Heart left ventricle (tissue), 16 donors: ENCODE measurements at regions not wholly inside any gene's neighbourhood (a gene's known extent, or its start where the extent isn't known, plus 50 kb on each side); places are given as distances from the start of the nearest gene placed in this dataset.
A peak's percentile ranks its signal among the peaks of the same experiment; 100 is the strongest.

Experiments
- ATAC-seq, 4 donors: fragments of 200-7000 bp; cut with Tn5 transposase; one replicate each; pipeline ENCODE4 v1.9.1; 2020 to 2022; ENCODE audit warnings: moderate library complexity in 4 of 4, mild to moderate bottlenecking in 3 of 4, moderate number of reproducible peaks in 1 of 4
- DNase-seq, 5 donors: peaks; one replicate each; pipeline ENCODE4 v3.0.0-alpha.2; 2020
- H3K27ac ChIP-seq, 12 donors: fragments of 200-600 bp; sonication (generic) in 4 of 12; one replicate each; pipeline versions ENCODE4 v1.5.0 to v1.8.0; 2016 to 2022; ENCODE audit warnings: mild to moderate bottlenecking in 2 of 12
- H3K27me3 ChIP-seq, 9 donors: fragments of 200-600 bp; sonication (generic) in 2 of 9; one replicate each; pipeline versions ENCODE4 v1.5.1 to v1.8.0; 2016 to 2022; ENCODE audit warnings: mild to moderate bottlenecking in 3 of 9
- H3K36me3 ChIP-seq, 9 donors: fragments of 200-600 bp; sonication (generic) in 2 of 9; one replicate each; pipeline versions ENCODE4 v1.5.0 to v1.8.0; 2018 to 2022; ENCODE audit warnings: mild to moderate bottlenecking in 2 of 9
- H3K4me1 ChIP-seq, 12 donors: fragments of 200-600 bp; sonication (generic) in 4 of 12; one replicate each; pipeline versions ENCODE4 v1.5.0 to v1.8.0; 2016 to 2022; ENCODE audit warnings: mild to moderate bottlenecking in 3 of 12
- H3K4me3 ChIP-seq, 12 donors: fragments of 200-600 bp; sonication (generic) in 4 of 12; one replicate each; pipeline versions ENCODE4 v1.5.0 to v1.8.0; 2017 to 2022; ENCODE audit warnings: mild to moderate bottlenecking in 9 of 12, moderate library complexity in 4 of 12
- H3K9me3 ChIP-seq, 12 donors: fragments of 200-600 bp; sonication (generic) in 4 of 12; one replicate each; pipeline versions ENCODE4 v1.5.0 to v1.8.0; 2016 to 2022; ENCODE audit warnings: mild to moderate bottlenecking in 1 of 12
- POLR2A ChIP-seq, 2 donors: fragments of 450-650 bp; IDR thresholded peaks; one replicate each; pipeline ENCODE4 v1.6.1; 2017; ENCODE audit warnings: antibody characterized with exemption in 2 of 2, mild to moderate bottlenecking in 2 of 2, moderate library complexity in 2 of 2
- WGBS, 4 donors: extraction: QIAGEN DNeasy Blood & Tissue Kit in 2 of 4; methylation state at CpG; one replicate each; pipeline versions ENCODE4 v1.1.5 to v1.1.7; 2013 to 2018; 5-methylcytosine and 5-hydroxymethylcytosine counted together
- intact Hi-C, 10 donors: fragments of 100-400 bp; cut with DNase I; formaldehyde crosslinking; loops; one replicate each; pipeline versions ENCODE4 v1.11.1 to v1.14.2; 2022
- TF ChIP-seq, protein P1 (sequence below), 12 donors: fragments of 200-600 bp; sonication (generic) in 4 of 12; IDR thresholded peaks; one replicate each; pipeline versions ENCODE4 v1.5.0 to v1.8.0; 2018 to 2022; ENCODE audit warnings: antibody characterized with exemption in 12 of 12, mild to moderate bottlenecking in 5 of 12
- donor health status: ischemic (EF 13 %, LVEDD 7.1; RV severe dilation, severe dysfunction).
- donor health status: healthy with polysubstance abuse.
- donor health status: DM: no; HTN: yes; CAD: no.
- donor health status: DM: no; HTN: no; CAD: no.
- donor health status: ischemic (EF 25% LVEDD 6.9; RV normal size, moderate dysfunction).
- donor health status: ischemic (EF 25% LVEDD 5.7; RV mildly dilated, moderate dysfunction).
- donor health status: healthy.
- donor health status: DM: yes; HTN: yes; CAD: no.
- donor health status: ischemic (EF 35%, LVEDD 5.7; RV mildly dilated, moderate dysfunction).
- donor health status: nonischemic (EF 11% LVEDD 7.7; RV severe dilation, severe dysfunction).
- donor health status: DM: yes; HTN: yes; CAD: no.
- donor health status: PGD.
- donor health status: ischemic (EF 29% LVEDD 5.4; RV normal size, mild dysfunction).
- donor health status: nonischemic (EF 23%, LVEDD 6.1; RV moderate dilation, normal function).

DNA sequence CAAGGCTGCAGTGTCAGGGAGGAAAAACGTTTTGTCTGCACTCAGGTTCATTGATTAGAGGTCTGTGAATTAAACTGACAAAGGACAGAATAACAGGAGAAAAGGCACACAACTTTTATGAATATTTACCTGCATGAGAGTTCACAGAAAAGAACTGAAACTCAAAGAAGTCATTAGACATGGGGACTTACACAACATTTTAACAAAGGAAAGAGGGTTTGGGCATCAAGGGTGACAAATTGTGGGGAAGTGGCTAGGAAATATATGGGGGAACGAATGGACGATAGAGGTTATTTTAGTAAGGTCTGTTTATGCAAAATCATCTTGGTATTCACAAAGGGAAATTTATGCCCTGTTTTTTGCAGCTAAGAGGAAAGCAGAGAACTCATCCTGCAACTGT, 65.6 kb upstream of the C15orf39 start:
- Histone ChIP-seq H3K4me3 (no peak overlapping the region), H3K27ac (no peak overlapping the region), H3K9me3 (peaks cover 0 to 3% (median 0%) of the 10 kb centered on the region in 12 donors), H3K4me1 (peaks cover 0 to 11% (median 0%) of the 10 kb centered on the region in 12 donors), H3K27me3 (no peaks in the 10 kb centered on the region), H3K36me3 (no peaks in the 10 kb centered on the region)
- ATAC-seq (no peak), DNase-seq (no peak)
- WGBS, 4 donors, result 69 to 76% (median 73%) methylated on average over 3 of the region's 3 CpGs
- TF ChIP-seq, protein P1, sequence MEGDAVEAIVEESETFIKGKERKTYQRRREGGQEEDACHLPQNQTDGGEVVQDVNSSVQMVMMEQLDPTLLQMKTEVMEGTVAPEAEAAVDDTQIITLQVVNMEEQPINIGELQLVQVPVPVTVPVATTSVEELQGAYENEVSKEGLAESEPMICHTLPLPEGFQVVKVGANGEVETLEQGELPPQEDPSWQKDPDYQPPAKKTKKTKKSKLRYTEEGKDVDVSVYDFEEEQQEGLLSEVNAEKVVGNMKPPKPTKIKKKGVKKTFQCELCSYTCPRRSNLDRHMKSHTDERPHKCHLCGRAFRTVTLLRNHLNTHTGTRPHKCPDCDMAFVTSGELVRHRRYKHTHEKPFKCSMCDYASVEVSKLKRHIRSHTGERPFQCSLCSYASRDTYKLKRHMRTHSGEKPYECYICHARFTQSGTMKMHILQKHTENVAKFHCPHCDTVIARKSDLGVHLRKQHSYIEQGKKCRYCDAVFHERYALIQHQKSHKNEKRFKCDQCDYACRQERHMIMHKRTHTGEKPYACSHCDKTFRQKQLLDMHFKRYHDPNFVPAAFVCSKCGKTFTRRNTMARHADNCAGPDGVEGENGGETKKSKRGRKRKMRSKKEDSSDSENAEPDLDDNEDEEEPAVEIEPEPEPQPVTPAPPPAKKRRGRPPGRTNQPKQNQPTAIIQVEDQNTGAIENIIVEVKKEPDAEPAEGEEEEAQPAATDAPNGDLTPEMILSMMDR (IDR thresholded peaks at IDR 0.05), result no peak
- TF ChIP-seq POLR2A (IDR thresholded peaks at IDR 0.05), result no peak
- intact Hi-C loops, result no loop called here

DNA sequence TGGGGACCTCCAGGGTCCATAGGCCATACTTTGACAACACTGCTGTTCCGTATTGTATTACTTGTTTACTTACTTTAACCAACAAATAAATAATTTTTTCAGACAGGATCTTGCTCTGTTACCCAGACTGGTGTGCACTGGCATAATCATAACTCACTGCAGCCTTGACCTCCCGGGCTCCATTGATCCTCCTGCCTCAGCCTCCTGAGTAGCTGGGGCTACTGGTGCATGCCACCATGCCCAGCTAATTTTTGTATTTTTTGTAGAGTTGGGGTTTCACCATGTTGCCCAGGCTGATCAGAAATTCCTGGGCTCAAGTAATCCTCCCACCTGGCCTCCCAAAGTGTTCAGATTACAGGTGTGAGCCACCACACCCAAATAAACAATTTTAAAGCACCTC, 64.9 kb upstream of the C15orf39 start:
- ATAC-seq, result no peak
- H3K9me3 ChIP-seq, result peaks cover 0 to 8% (median 2%) of the 10 kb centered on the region in 12 donors
- no peaks in the 10 kb centered on the region for H3K27me3 ChIP-seq
- no peak overlapping the region for H3K27ac ChIP-seq
- TF ChIP-seq POLR2A (IDR thresholded peaks at IDR 0.05), result no peak
- TF ChIP-seq, protein P1 (IDR thresholded peaks at IDR 0.05), result no peak
- no peak overlapping the region for H3K4me3 ChIP-seq
- intact Hi-C loops, result no loop called here
- peaks cover 0 to 6% (median 0%) of the 10 kb centered on the region in 12 donors for H3K4me1 ChIP-seq
- DNase-seq, result no peak
- WGBS, 4 donors, result 96 to 100% (median 99%) methylated on average over 2 of the region's 2 CpGs
- no peaks in the 10 kb centered on the region for H3K36me3 ChIP-seq

DNA sequence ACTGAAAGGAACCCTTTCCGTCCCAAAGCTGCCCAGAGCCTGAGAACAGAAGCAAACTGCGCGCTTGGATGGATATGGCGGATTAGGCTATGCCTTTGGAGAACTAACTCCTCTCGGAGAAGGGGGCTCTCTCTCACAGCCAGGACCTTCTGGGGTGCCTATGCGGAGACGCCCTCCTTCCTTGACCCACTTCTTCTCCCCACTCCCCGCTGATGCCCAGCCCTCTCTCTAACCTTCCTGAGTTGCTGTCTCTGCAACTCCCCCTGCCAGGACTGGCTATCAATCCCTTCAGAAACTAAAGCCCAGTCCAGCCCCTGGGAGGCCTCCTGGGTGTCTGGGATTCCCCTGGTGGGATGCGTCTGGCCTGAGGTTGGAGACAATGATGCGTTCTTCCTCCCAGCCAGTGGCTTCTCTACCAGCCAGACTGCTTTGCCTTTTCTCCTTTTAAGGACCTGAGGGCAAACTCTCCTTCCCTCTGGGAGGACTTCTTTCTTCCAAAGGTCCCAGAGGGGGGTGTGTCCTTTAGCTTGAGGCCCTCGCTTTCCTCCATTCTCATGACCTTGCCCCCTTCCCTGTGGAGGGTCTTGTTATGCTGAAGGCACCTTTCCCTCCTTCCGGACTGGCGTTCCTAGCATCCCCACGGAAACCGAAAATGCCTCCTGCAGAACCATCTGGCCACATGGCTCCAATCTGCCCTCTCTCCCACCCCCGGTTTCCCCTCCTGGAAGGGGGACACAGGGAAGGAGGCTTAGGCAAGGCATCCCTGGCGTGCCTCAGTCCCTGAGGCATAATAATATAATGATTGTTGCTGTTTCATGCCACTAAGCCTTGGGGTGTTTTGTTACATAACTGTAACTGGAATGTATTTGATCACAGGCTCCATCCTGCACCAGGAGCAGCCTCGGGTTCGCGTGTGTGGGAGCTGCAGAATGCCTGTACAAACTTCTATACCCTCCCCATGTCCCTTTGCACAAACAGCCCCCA, 63.4 kb upstream of the C15orf39 start:
- Histone ChIP-seq H3K27ac (peak overlapping the region in 1 of 12 donors; percentile 22), H3K4me3 (no peak overlapping the region), H3K4me1 (peaks cover 0 to 6% (median 0%) of the 10 kb centered on the region in 12 donors), H3K36me3 (no peaks in the 10 kb centered on the region), H3K27me3 (no peaks in the 10 kb centered on the region), H3K9me3 (peaks cover under 1 to 22% (median 15%) of the 10 kb centered on the region in 12 donors)
- TF ChIP-seq, protein P1 (IDR thresholded peaks at IDR 0.05), result no peak
- TF ChIP-seq POLR2A (IDR thresholded peaks at IDR 0.05), result no peak
- ATAC-seq, result no peak
- 76 to 85% (median 82%) methylated on average over 20 of the region's 20 CpGs for WGBS, 4 donors
- intact Hi-C loops, result no loop called here
- DNase-seq, result no peak

DNA sequence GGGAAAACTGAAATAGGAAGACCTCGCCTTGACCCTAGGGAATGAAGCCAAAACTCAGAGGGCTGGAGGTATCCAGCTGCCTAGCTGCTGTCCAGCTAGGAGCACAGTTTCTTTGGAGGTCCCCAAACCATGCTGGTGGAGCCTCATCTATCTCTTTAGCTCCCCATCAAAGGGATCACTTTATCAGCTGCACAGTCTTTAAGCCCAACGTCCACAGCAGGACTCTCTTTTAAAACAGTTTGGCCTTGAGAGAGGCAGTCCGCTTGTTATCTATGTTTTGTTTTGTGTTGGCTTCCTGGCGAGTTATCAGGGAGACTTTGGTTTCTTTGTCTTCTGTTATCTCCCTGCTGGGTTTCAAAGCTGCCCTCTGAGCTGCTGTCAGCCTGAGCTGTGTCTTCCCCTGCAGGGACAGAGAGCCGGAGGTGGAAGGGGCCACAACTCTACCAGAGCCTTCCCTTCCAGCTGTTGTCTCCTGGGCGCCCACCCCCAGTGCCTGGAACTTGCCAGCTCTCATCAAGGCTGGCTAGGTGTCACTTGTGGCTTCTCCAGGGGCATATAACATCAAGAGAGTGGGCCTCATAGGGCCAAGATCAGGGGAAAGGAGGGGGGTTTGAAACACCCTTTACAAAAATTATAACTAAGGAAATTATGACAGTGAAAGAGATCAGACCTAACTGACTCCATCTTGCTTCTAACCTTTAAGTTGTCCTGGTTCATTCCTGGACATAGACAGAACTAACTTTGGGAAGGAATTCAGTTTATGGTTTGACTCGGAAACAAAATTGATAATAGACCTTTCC, 61.4 kb upstream of the C15orf39 start:
- intact Hi-C loops, result no loop called here
- ATAC-seq (no peak), DNase-seq (no peak)
- Histone ChIP-seq H3K27ac (no peak overlapping the region), H3K9me3 (peaks cover 3 to 41% (median 32%) of the 10 kb centered on the region in 12 donors), H3K4me3 (no peak overlapping the region), H3K4me1 (peaks cover 0 to 6% (median 0%) of the 10 kb centered on the region in 12 donors), H3K36me3 (no peaks in the 10 kb centered on the region), H3K27me3 (no peaks in the 10 kb centered on the region)
- no peak for TF ChIP-seq POLR2A (IDR thresholded peaks at IDR 0.05)
- TF ChIP-seq, protein P1 (IDR thresholded peaks at IDR 0.05), result no peak
- 51 to 58% (median 54%) methylated on average over 7 of the region's 7 CpGs for WGBS, 4 donors
